ENCODE measurements at regions not wholly inside any gene's neighbourhood (a gene's known extent, or its start where the extent isn't known, plus 50 kb on each side); places are given as distances from the start of the nearest gene placed in this dataset.

DNA sequence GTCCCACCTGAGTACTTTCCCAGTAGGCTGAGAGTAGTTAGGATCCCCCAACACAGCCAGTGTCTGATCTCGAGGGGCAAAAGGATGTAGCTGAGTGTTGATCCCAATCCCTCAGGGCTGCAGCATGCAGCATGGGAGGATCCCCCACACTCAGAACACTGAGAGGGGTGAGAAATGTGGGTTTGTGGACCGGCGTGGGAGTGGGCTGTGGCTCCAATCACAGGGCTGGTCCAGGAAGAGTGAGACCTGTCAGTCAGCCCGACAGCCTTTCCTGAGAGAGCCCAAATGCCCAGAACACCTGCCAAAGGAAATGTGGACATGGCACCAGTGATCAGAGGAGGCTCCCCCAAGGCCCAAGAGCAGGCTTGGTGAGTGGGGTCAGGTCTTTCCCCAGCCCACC lies 228.3 kb upstream of the MGAT4C start:
- TF ChIP-seq, protein P1, sequence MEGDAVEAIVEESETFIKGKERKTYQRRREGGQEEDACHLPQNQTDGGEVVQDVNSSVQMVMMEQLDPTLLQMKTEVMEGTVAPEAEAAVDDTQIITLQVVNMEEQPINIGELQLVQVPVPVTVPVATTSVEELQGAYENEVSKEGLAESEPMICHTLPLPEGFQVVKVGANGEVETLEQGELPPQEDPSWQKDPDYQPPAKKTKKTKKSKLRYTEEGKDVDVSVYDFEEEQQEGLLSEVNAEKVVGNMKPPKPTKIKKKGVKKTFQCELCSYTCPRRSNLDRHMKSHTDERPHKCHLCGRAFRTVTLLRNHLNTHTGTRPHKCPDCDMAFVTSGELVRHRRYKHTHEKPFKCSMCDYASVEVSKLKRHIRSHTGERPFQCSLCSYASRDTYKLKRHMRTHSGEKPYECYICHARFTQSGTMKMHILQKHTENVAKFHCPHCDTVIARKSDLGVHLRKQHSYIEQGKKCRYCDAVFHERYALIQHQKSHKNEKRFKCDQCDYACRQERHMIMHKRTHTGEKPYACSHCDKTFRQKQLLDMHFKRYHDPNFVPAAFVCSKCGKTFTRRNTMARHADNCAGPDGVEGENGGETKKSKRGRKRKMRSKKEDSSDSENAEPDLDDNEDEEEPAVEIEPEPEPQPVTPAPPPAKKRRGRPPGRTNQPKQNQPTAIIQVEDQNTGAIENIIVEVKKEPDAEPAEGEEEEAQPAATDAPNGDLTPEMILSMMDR (IDR thresholded peaks at IDR 0.05) = no peak
- TF ChIP-seq POLR2A (IDR thresholded peaks at IDR 0.05) = no peak
